GM23338 (cell line): ENCODE measurements at regions not wholly inside any gene's neighbourhood (a gene's known extent, or its start where the extent isn't known, plus 50 kb on each side); places are given as distances from the start of the nearest gene placed in this dataset.

Experiments used
- CTCF ChIP-seq, 2 experiments: fragments of 200-600 bp in 1 of 2; sonication (generic) in 1 of 2; conservative IDR thresholded peaks; 2 replicates each; pipeline versions ENCODE4 v1.5.1 to v1.6.1; 2016 to 2017; ENCODE audit warnings: antibody characterized with exemption in 2 of 2, low read depth in 2 of 2, mild to moderate bottlenecking in 2 of 2, moderate library complexity in 1 of 2
- REST ChIP-seq: IDR thresholded peaks from one replicate; pipeline ENCODE4 v1.6.1; 2018; ENCODE audit warnings: antibody characterized with exemption; ENCODE audit not compliant: unreplicated experiment

- no peak for TF ChIP-seq CTCF (conservative IDR thresholded peaks at IDR 0.05; ENCODE audit: low read depth in 2 of 2)
- TF ChIP-seq REST: no peak
These were observed 662.4 kb upstream of the BRINP3 start for GRCh38 chr1:191140038-191140437.
